GM10266 (cell line): ENCODE measurements at regions not wholly inside any gene's neighbourhood (a gene's known extent, or its start where the extent isn't known, plus 50 kb on each side); places are given as distances from the start of the nearest gene placed in this dataset.

ENCODE experiments used
- DNase-seq: peaks from one replicate; pipeline ENCODE4 v3.0.0; 2012; ENCODE audit errors: extremely low spot score
- TF ChIP-seq, protein P1 (sequence below): IDR thresholded peaks from 2 replicates; pipeline ENCODE4 v1.5.1; 2012; ENCODE audit warnings: mild to moderate bottlenecking, low read depth; ENCODE audit not compliant: control insufficient read depth, insufficient read depth; ENCODE audit errors: missing control alignments

DNA sequence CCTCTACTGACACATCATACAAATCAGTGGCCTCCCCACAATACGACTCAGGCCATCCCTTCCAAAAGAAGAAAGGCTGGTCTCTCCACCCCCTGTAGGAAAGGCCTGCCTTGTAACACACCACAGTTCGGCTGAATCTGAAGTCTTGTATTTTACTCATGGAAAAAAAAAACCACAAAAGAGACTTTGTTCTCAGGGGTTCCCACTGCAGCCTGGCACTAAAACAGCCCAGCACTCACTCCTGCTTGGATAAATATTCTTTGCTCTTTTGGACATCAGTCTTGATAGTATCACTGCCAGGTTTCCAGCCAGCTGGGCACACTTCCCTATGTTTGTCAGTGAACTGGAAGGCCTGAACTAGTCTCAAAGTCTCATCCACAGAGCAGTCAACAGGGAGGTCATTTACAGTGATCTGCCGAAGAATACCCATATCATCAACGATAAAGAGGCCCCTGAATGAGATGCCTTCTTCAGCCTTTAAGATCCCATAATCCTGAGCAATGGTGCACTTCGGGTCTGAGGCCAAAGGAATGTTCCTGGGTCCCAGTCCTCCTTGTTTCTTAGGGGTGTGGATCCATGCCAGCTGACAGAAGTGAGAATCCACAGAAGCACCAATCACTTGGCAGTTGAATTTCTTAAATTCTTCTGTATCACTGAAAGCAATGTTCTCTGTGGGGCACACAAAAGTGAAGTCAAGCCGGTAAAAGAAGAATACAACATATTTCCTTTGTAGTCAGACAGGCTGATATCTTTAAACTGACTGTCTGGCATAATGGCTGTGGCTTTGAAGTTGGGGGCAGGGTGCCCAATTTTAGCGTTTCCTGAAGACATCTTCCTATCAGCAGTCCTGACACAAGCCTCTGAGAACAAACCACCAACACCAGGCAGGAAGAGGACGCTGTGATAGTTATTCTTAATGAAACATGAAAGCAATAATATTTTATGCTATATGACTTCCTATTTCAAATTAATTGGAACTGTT, 198.1 kb downstream of the LURAP1L start:
- DNase-seq = no peak

GRCh38 chr9:12973710-12974109, 198.9 kb downstream of the LURAP1L start:
- TF ChIP-seq, protein P1, sequence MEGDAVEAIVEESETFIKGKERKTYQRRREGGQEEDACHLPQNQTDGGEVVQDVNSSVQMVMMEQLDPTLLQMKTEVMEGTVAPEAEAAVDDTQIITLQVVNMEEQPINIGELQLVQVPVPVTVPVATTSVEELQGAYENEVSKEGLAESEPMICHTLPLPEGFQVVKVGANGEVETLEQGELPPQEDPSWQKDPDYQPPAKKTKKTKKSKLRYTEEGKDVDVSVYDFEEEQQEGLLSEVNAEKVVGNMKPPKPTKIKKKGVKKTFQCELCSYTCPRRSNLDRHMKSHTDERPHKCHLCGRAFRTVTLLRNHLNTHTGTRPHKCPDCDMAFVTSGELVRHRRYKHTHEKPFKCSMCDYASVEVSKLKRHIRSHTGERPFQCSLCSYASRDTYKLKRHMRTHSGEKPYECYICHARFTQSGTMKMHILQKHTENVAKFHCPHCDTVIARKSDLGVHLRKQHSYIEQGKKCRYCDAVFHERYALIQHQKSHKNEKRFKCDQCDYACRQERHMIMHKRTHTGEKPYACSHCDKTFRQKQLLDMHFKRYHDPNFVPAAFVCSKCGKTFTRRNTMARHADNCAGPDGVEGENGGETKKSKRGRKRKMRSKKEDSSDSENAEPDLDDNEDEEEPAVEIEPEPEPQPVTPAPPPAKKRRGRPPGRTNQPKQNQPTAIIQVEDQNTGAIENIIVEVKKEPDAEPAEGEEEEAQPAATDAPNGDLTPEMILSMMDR = no peak
- DNase-seq = no peak

More for the DNA sequence above, 198.1 kb downstream of the LURAP1L start:
- TF ChIP-seq, protein P1 = no peak

- TF ChIP-seq, protein P1 = no peak
- DNase-seq = no peak
Measured at GRCh38 chr9:12974671-12975070, 199.9 kb downstream of the LURAP1L start.

DNA sequence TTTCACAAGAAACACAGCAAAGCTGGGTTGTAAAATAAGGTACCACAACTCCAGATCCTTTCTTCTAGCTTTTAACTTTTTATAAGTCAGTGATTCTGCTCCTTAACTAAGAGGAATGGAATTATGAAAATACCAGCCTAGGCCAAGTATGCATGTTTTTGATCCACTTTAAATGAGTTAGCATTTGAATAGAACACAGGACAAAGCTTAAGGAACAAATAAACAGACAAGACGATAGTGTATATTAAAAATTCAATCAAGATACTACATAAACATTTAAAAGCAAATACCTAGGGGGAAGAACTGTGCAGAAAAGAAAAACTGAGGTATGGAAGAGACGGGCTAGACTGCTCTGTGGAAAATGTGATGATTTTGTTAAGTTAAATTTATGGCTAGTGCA, 200.7 kb downstream of the LURAP1L start:
- TF ChIP-seq, protein P1 = no peak
- no peak for DNase-seq

DNA sequence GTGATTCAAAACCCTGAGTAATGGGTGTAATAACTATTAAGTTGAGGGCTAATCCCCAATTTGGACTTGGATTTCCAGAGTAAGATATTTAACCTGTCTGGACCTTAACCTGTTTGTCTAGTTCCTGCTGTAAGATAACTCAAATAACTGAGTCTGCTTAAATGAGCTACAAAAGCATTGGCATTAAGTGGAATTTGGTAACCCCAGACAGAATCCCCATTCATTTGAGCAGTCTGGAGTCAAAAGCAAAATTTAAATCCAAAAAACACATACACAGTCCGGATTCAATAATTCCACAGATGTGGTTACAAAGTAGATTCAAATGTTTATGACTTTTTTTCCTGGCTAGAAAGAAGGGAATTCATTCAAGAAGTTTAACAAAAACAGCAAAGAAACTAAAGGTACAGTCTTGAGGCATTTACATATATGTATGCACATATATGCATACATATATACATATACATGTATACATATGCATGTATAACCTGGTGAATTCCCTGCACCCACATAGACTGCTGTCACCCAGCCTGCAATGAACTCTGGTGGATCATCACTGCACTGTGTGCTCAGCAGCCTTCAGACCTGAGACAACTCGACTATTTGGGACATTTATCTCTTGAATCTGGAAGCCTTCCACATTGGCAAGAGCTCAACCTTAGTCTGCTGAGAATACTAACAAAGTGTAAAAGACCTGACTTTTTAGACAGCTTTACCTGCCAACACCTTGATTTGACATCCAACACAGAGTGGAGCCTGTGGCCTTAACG, 205.4 kb downstream of the LURAP1L start:
- TF ChIP-seq, protein P1 = no peak

DNA sequence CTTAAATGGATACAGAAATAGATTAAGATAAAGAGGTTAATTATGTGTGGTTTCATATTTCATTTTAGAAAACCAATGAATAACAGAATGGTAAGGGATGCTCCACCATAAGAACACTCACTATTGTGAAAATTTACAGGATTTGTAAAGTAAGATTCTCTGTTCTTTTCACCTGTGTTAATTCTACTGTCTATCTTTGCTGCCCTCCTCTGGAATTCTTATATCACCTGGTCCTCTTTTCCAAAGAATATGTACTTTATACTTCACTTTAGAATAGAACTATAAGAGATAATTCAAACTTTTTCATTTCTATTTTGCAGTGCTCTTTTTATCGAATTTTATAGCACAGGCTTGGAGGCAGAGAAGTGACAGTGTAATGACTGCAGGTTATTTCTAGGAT, 213.4 kb downstream of the LURAP1L start:
- no peak for DNase-seq
- TF ChIP-seq, protein P1 = no peak

More for the DNA sequence above, 205.4 kb downstream of the LURAP1L start:
- no peak for DNase-seq

- no peak for DNase-seq
- TF ChIP-seq, protein P1 = no peak
Measured at GRCh38 chr9:12989669-12990068, 214.8 kb downstream of the LURAP1L start.
